Uterus (tissue), 3 donors: ENCODE measurements at regions not wholly inside any gene's neighbourhood (a gene's known extent, or its start where the extent isn't known, plus 50 kb on each side); places are given as distances from the start of the nearest gene placed in this dataset.
A peak's percentile ranks its signal among the peaks of the same experiment; 100 is the strongest.

Experiments used
- DNase-seq, 2 donors: peaks; one replicate each; pipeline ENCODE4 v3.0.0-alpha.2; 2019 to 2020
- H3K27ac ChIP-seq, 2 donors: fragments of 200-600 bp; sonication (generic); 1 replicate in 1 of 2; 2 replicates in 1 of 2; pipeline ENCODE4 v1.5.1; 2016 to 2018
- H3K27me3 ChIP-seq, 2 donors: fragments of 200-600 bp; sonication (generic); one replicate each; pipeline ENCODE4 v1.5.1; 2018 to 2019; ENCODE audit warnings: control low read depth in 1 of 2
- H3K36me3 ChIP-seq, 2 donors: fragments of 200-600 bp; sonication (generic); one replicate each; pipeline ENCODE4 v1.5.1; 2019; ENCODE audit warnings: control low read depth in 1 of 2
- H3K4me1 ChIP-seq, 2 donors: fragments of 200-600 bp; sonication (generic); one replicate each; pipeline ENCODE4 v1.5.1; 2018 to 2019; ENCODE audit warnings: control low read depth in 1 of 2
- H3K4me3 ChIP-seq, 2 donors: fragments of 200-600 bp; sonication (generic); 1 replicate in 1 of 2; 2 replicates in 1 of 2; pipeline ENCODE4 v1.5.1; 2018 to 2019; ENCODE audit warnings: mild to moderate bottlenecking in 1 of 2
- H3K9me3 ChIP-seq, 2 donors: fragments of 200-600 bp; sonication (generic); one replicate each; pipeline ENCODE4 v1.5.1; 2019; ENCODE audit warnings: control low read depth in 1 of 2
- POLR2A ChIP-seq, 2 donors: fragments of 450-650 bp; IDR thresholded peaks; one replicate each; pipeline ENCODE4 v1.6.1; 2016; ENCODE audit warnings: antibody characterized with exemption in 2 of 2, mild to moderate bottlenecking in 1 of 2, moderate library complexity in 1 of 2
- intact Hi-C: fragments of 100-400 bp; cut with DNase I; formaldehyde crosslinking; loops from one replicate; pipeline ENCODE4 v1.15.1; 2023; ENCODE audit warnings: low total_unique reads
- TF ChIP-seq, protein P1 (sequence below), 4 experiments: fragments of 200-600 bp in 2 of 4; fragments of 450-650 bp in 2 of 4; sonication (generic) in 2 of 4; IDR thresholded peaks; one replicate each; pipeline ENCODE4 v1.5.1; 2016 to 2019; ENCODE audit warnings: antibody characterized with exemption in 4 of 4, mild to moderate bottlenecking in 2 of 4, moderate library complexity in 1 of 4
- donor health status: DM: yes; HTN: yes; CAD: no.

- Histone ChIP-seq H3K27ac (peak overlapping the region in 1 of 2 donors; percentile 75), H3K4me3 (no peak overlapping the region), H3K27me3 (no peaks in the 10 kb centered on the region), H3K36me3 (no peaks in the 10 kb centered on the region), H3K4me1 (peaks cover 5 to 10% of the 10 kb centered on the region in 2 donors), H3K9me3 (no peaks in the 10 kb centered on the region)
- no peak for DNase-seq
- no peak for TF ChIP-seq POLR2A (IDR thresholded peaks at IDR 0.05)
- TF ChIP-seq, protein P1, sequence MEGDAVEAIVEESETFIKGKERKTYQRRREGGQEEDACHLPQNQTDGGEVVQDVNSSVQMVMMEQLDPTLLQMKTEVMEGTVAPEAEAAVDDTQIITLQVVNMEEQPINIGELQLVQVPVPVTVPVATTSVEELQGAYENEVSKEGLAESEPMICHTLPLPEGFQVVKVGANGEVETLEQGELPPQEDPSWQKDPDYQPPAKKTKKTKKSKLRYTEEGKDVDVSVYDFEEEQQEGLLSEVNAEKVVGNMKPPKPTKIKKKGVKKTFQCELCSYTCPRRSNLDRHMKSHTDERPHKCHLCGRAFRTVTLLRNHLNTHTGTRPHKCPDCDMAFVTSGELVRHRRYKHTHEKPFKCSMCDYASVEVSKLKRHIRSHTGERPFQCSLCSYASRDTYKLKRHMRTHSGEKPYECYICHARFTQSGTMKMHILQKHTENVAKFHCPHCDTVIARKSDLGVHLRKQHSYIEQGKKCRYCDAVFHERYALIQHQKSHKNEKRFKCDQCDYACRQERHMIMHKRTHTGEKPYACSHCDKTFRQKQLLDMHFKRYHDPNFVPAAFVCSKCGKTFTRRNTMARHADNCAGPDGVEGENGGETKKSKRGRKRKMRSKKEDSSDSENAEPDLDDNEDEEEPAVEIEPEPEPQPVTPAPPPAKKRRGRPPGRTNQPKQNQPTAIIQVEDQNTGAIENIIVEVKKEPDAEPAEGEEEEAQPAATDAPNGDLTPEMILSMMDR (IDR thresholded peaks at IDR 0.05): no peak
- intact Hi-C loops: no loop called here
Measured at GRCh38 chr9:70472268-70473249, 58.1 kb upstream of the KLF9 start.

GRCh38 chr9:70470050-70471015 lies 55.9 kb upstream of the KLF9 start:
- Histone ChIP-seq H3K4me3 (no peak overlapping the region), H3K27ac (peak overlapping the region; percentile 61 to 75), H3K9me3 (no peaks in the 10 kb centered on the region), H3K4me1 (peaks cover under 1 to 5% of the 10 kb centered on the region in 2 donors), H3K27me3 (no peaks in the 10 kb centered on the region), H3K36me3 (no peaks in the 10 kb centered on the region)
- no peak for TF ChIP-seq POLR2A (IDR thresholded peaks at IDR 0.05)
- TF ChIP-seq, protein P1 (IDR thresholded peaks at IDR 0.05): no peak
- intact Hi-C loops: no loop called here
- no peak for DNase-seq

DNA sequence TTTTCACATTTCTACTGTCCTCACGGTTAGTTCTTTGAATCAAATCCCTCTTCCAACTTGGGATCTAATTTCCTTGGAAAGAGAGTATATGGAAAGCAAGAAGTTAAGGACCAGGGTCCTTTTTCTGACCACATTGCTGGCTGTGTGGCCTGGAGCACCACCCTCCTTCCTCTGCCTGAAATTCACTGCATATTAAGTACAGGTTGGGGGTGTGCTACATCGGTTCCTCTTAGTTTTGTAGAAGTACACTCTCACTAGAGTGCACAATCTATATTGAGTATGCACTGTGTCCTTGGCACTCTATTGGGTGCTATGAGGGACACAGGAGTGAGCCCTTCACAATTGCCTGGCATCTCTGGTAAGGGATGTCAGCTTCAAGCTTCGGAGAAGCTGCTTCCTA lies 53.8 kb upstream of the KLF9 start:
- H3K27ac ChIP-seq: no peak overlapping the region
- TF ChIP-seq POLR2A (IDR thresholded peaks at IDR 0.05): no peak
- TF ChIP-seq, protein P1 (IDR thresholded peaks at IDR 0.05): no peak
- intact Hi-C loops: no loop called here
- DNase-seq: no peak
- no peaks in the 10 kb centered on the region for H3K36me3 ChIP-seq
- no peak overlapping the region for H3K4me3 ChIP-seq
- no peaks in the 10 kb centered on the region for H3K27me3 ChIP-seq
- H3K9me3 ChIP-seq: no peaks in the 10 kb centered on the region
- H3K4me1 ChIP-seq: peaks cover 0 to 5% of the 10 kb centered on the region in 2 donors

- DNase-seq: no peak
- intact Hi-C loops: no loop called here
- H3K9me3 ChIP-seq: no peaks in the 10 kb centered on the region
- TF ChIP-seq, protein P1 (IDR thresholded peaks at IDR 0.05): no peak
- no peak for TF ChIP-seq POLR2A (IDR thresholded peaks at IDR 0.05)
- H3K36me3 ChIP-seq: no peaks in the 10 kb centered on the region
- H3K27ac ChIP-seq: no peak overlapping the region
- peaks cover 0 to 5% of the 10 kb centered on the region in 2 donors for H3K4me1 ChIP-seq
- H3K27me3 ChIP-seq: no peaks in the 10 kb centered on the region
- no peak overlapping the region for H3K4me3 ChIP-seq
Measured at GRCh38 chr9:70466976-70467561, 52.6 kb upstream of the KLF9 start.
